HG02885 (cell line): ENCODE measurements at regions not wholly inside any gene's neighbourhood (a gene's known extent, or its start where the extent isn't known, plus 50 kb on each side); places are given as distances from the start of the nearest gene placed in this dataset.

Experiments
- ATAC-seq: cut with Tn5 transposase; IDR thresholded peaks from one replicate; pipeline ENCODE4 v1.9.1; 2021; ENCODE audit warnings: mild to moderate bottlenecking; ENCODE audit not compliant: unreplicated experiment, poor library complexity

DNA sequence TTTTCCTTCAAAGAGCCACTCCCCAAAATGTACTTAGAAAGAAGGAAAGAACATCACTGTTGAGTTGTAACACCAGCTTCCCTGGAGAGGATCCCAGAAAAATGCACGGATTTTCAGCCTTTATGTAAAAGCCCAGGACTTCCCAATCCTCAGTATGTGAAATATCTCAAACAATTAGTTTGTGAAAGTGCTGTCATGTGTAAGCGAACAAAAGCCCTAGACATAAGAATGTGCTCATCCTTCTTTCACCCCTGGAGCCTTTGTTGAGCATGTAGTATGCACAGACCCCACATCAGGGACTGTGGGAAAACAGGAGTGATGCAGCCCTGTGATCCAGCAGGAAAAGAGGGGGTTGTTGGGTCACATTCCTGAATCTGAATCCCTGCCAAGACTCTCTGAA, 441.4 kb upstream of the ZNF507 start:
- ATAC-seq: no peak

DNA sequence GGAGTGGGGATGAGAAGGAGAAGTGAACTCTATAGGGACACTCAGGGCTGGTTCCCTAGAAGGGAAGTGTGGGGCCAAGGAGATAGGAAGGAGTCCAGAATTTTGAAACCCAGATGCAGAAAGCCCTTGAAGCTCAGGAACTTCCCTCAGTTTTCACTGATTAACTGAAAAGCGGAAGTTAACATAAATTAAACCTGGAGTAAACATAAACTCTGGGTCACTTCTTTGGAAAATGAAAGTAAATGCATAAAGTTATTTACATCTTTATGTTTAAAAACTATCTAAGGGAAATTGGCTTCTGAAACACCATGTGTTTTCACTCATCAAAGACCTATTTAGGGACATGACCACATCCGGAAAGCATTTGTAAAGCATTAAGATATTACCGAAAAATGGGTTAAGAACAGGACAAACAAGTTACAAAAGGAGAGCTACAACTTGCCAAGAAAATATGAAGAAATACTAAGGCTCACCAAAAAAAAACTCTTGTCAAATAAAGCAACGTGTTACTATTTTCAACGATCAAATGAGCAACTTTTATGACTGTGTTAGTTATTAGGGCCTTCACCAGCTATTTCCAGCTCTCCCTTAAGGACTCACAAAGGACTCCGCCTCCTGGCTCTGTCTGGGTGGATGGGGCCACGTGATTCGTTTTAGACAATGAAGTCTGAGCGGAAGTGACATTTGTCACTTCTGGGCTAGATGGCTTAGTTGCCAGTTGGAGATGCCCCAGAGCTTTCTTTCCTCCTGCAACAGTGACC, 439.1 kb upstream of the ZNF507 start:
- no peak for ATAC-seq

DNA sequence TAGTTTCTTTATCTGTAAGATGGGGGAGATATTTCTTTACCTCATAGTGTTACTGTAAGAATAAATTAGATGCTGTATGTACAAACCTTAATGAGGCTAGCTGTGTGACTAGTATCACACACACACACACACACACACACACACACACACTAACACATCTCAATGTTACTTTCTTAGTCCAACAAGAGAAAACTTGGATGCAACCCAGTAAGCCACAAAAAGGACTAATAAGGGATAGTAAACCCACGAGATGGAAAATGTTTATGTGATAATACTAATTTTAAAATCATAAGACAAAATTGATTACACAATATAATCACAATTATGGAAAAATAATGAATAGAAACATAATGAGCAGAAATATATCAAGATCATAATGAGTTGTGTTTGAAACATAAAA, 437.7 kb upstream of the ZNF507 start:
- ATAC-seq: no peak

DNA sequence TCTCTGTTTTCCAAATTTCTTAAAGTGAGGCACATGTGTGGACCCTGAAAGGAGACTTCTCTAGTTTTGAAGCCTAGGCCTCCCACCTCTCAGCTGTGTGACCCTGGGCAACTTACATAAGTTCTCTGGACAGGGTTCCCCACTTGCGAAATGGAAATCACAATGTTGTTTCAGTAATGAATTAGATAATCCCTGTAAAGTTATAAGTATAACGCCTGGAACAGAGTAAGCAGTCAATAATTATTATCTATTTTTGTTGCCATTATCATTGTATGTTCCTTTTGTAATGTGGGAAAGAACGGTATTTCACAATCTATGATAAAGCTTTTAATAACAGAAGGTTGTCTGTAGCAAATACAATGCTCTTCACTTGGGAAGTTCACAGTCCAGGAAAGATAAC, 437.3 kb upstream of the ZNF507 start:
- ATAC-seq: no peak

DNA sequence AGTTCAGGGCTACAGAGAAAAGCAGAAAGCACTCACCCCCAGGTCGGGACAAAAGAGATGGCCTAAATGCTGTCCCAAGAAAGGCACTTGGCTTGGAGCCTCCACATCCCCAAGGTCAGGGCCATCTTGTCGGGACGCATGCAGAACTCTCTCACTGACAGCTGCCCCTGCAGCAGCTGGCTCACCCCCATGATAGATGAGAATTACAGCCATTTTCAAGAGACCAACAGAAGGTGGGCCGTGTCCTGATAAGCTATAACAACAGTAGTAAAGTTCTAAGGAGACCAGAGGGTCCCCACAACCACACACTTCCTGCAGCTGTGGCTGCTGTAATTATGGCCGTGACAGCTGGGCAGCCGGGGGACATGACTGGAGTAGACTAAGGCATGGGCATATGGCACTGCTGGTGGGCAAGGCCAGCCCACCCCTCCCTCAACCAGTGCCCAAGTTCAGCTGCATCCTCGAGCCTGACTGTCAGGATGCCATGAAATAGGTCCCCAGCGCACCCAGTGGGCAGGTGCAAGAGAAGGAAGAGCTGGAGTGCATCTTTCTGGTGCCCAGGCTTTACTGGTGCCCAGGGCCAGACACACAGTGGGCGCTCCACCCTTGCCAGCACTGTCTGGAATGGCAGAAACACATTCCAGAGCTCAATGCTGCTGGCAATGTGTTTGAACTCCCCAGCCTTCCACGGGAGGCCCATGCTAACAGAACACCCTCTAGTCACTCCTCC, 436.7 kb upstream of the ZNF507 start:
- ATAC-seq: no peak

DNA sequence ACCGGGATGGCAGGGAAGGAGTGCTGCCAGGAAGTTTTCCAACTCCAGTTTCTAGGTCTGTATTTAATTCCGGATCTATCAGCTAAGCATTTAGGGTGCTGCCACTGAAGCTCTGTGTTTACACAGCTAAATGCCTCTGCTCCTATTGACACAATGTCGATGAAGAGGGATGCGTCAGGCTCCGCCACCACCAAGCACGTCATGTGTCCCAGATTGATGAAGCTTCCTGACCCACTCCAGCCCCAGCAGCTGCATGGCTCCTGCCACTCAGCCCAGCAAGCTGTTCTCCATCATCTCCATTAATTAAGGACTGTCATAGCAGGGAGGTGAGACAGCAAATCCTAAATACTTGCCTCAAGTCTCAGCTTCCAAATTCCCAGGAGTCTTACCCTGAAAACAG, 435.2 kb upstream of the ZNF507 start:
- no peak for ATAC-seq

DNA sequence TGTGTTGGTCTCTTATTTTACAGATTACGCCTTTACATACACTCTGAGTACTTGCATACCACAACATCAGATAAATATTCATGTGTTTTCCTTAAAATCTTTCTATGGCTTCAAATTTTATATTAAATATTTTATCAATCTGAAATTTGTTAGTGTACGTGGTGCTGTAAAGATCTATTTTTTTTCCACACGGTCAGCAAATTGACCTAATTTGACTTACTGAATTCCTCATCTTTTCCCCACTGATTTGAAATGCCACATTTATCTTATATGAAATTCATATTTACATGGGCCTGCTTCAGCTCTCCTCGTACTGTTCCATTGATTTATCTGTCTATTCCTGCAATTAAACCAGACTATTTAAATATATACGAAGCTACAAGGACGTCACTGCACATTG, 433.8 kb upstream of the ZNF507 start:
- ATAC-seq: no peak

DNA sequence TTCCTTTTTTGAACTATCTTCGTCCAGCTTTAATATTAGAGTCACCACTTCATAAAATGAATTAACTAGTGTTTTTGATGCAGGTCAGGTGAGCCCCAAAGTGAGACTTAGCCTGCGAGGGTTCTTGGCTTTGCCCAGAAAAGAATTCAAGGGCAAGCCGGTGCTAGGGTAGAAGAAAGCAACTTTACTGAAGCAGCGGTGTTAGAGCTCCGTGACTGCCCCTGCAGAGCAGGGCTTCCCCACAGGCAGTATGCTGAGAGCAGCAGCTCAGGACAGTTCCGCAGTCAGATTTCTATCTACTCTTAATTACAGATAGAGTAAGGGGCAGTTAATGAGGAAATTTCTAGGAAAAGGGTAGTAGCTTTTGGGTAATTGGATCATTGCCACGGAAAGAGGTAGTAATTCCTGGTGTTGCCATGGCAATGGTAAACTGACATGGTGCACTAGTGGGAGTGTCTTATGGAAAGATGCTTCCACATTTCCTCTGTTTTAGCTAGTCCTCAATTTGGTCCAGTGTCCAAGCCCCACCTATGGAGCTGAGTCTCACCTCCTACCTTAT, 432.2 kb upstream of the ZNF507 start:
- no peak for ATAC-seq

DNA sequence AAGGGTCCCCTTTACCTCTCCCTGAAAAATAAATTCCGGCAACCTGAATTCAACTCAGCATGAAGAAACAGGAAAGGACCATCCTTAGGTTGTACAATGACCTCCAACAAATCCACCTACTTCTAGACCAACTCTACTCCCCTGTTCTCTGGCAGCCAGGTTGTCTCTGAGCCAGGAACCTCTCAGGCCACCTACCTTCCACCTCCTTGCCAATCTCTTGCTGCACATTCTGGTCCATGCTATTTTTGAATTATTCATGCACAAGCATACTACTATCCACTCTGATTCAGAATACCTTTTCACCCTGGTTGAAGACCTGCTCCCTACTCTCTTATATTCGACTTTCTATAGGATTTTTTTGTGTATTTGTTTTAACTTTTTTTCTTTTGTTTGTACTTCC, 415.0 kb upstream of the ZNF507 start:
- ATAC-seq: no peak

DNA sequence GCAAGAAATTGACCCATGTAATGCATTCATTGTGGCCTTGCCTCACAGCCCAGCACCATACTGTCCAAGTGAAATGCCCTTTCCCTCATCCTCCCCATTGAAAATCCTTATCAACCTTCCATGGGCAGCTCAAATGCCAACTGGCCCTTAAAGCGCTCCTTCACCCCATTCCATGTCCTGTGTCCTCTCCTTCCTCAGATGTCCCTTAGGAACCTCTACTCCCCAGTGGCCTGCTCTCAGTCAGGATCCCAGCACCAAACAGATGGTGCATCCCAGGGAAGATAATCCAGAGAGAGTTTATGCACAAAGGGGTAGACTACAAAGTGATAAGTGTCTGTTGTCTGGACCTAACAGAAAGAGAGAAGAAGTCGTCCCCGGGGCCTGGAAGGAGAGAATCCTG, 407.4 kb upstream of the ZNF507 start:
- ATAC-seq: no peak

DNA sequence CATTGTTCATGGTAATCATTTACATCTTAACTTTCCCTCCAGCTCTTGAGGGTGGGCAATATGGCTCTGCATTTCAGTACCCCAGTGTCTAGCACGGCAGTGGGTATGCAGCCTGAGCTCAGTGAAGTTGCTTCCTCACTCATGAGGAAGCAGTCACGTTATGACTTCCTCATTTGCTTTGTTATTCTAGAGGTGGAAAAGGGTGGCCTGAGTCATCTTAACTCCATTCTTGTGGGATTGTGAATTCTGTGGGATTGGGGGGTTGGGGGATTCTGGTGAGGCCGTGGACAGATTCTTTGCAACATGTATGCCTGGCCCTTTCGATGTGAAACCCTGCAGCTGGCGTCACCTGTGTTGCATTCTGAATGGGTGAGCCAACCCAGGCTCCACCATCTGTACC, 406.7 kb upstream of the ZNF507 start:
- ATAC-seq: no peak

DNA sequence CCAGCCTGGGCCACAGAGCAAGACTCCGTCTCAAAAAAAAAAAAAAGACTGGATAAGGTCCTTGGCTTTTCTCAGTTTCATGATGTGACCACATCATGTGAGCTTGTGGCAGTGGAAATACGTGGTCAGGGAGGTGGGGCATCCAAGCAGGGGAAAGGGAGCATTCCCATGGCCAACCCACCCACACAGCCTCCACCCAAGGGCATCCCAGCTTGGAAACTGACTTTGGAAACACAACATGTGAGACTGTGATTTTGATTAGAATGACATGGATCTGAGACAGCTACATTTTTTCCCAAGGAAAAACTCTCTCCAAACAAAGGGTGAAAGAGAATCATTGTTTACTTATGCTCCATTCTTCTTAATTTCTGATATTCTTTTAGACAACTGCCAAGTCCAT, 405.0 kb upstream of the ZNF507 start:
- ATAC-seq: no peak

DNA sequence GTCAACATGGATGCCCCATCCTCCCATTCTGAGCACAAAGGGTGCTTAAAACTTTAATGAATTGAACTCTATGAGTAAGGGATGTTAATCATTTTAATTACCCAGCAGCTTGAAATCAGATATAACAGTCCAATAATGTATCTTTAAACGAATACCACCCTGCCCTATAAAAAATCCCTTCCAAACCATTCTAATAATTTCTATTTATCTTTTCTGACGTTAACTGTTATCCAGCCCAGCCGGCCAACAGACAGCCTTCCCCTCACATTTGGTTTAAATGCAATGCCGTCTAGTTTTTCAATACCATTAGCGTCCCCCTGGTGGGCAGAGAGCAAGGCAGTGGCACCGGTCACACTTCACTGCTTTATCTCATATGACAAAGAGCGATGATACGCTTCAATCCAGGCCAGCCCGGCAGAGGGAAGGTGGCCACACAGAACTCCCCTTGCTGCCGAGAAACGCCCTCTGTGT, 402.2 kb upstream of the ZNF507 start:
- no peak for ATAC-seq

DNA sequence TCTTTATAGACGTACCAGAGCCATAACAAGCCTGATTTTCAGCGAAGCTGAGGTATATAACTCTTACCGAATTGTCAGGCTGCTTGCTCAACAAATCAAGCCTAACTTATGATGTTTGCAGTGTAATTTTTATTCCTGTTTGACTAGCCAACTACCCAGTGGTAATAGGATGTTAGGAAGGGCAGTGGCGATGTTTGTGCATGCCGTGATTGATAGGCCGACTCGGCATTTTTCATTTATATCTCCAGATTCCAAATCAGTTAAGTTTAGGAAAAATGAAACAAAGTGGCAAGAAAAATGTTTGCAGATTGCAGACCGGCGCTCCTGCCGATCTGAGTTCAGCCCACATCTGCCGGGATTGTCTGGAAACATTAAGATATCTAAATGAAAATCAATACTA, 401.6 kb upstream of the ZNF507 start:
- no peak for ATAC-seq

DNA sequence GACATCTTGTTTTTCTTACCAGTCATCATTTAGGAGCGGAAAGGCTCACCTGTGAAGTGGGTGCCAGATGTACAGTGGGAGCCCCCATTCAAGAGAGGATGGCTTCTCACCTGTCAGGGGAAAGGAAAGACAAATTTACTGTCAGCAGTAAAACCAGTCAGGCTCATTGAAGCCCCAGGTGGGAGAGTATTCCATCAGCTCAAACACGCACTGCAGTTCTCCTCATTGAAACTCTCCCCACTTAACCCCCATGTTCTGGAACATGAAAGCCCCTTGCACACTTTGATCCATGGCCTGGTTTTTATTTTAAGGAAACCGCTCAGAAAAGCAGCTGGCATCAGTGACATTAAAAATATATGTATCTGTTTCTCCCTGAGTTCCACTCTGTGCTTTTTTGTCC, 401.1 kb upstream of the ZNF507 start:
- no peak for ATAC-seq

DNA sequence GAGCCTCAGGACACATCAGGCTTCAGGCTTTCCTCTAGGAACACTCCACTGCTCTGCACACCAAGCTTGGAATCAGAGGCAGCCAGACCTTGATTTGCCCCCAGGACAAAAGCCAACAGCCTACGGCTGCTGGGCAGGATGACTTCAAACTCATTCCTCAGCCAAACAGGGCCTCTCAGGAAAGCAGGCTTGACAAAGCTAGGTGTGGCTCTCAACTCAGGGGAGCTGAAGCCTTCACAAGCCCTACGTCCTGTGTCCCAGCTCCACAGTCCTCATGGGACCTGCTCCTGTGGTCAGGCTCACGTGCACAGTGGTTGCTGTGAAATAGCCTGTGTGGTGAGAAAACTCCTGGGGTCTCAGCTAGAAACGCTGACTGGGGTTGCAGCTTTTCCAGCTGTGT, 398.9 kb upstream of the ZNF507 start:
- no peak for ATAC-seq

DNA sequence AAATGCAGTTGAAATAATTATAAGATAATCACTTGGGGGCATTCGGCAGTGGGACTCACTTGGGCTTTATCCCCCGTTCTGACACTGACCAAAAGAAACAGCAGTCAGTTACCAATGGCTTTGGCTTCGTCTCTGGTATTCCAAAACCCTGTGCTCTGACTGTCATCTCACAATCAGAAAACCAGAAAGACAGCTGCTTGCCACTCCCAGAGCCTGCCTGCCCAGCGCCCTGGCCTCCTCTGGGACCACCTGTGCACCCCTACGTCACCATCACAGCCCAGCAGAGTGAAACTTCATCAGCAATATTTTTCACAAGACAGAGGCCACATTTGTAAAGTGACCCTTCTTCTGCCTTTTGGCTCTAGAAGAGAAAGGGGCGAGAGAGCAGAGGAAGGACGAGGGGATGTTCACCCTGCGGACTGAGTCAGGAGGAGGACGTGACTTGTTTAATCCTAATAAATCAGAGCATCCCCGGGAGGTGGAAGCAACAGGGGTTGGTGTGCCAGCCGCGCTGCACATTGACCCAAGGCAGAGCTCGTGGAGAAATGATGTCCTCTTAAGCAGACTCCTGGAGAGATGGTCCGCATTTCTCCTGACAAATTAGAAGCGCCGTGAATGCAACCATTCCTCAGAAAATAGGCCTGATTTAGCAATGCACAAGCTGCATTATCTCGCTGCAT, 397.8 kb upstream of the ZNF507 start:
- no peak for ATAC-seq

DNA sequence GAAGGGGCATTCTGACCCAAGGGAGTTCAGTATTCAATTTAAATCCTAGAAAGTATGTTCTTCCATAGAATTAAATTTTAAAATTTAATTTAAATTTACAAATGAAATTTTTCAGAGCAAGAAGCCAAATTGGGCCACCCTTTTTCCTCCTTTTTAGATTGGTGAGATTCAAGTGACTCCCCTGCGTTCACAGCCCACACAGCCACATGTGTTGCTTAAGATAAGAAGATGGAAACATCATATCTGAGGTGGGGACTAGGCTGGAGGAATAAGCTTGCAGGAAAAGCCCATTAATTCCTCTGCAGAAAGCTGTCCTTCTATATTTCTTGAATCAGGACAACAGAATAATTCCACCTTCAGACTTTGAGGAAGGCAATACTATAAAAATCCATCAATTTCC, 392.7 kb upstream of the ZNF507 start:
- ATAC-seq: no peak

DNA sequence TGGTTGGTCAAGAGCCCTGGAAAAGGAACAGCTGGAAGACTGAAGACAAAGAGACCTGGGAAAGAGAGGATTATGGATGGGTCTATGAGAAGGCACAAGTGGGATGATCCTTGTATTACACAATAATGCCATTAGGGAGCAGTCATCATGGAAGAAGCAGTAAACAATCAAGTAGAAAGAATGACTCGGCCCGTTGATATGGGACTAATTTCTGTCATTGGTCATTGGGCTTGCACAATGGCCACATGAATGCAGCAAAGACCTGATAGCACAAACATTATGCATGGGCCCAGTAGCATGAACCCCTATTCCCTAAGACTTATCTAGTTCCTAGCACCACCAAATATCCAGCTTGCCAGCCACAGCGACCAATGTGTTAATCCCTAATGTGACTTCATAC, 390.3 kb upstream of the ZNF507 start:
- ATAC-seq: no peak

DNA sequence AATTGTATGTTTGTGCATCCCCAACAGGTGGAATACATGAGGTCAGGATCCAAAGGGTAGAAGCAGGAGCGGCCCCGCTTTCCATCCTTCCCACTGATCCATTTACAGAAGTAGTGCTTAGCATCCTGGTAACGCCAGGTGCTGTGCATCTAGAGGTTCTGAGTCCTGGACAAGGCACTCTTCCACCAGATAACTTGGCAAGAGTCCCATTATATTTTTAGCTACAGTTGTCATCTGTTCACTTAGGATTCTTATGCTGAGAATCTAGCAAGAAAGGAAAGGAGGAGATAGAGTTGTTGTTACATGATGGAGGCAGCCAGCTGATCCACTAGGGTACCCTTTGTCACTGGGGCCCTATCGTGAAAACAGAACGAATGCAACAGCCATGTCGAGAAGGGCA, 389.5 kb upstream of the ZNF507 start:
- no peak for ATAC-seq

DNA sequence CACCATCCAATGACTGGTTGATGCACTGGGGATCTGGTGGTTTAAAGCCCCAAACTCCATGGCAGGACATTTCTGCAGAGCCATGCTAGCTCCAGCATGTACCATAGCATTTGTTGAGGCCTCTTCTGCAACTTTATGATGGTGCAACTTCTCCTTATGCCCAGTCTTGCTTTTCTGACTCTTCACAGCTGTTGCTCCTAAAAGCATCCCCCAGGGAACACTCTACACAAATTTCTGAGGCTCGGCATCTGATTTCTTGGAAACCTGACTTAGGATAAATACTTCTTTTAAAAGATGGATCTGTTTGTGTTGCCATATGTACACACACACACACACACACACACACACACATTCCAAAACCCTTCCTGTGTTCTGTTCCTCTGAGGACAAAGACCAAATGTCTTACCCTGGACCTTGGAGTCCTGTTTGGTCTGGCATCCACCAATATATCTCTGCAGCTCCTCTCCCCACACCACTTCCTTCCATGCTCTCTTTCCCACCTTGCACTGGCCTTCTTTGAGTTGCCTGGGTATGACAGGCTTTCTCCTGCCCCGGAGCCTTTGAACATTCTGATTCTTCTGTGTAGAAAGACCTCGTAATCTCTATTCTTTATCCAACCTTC, 388.5 kb upstream of the ZNF507 start:
- ATAC-seq: no peak
